Fibroblast of lung (primary cell): ENCODE measurements at regions not wholly inside any gene's neighbourhood (a gene's known extent, or its start where the extent isn't known, plus 50 kb on each side); places are given as distances from the start of the nearest gene placed in this dataset.

Source experiments
- EZH2 ChIP-seq: IDR thresholded peaks from 2 replicates; pipeline ENCODE4 v1.5.1; 2012; ENCODE audit warnings: low read length, control low read depth, mild to moderate bottlenecking; ENCODE audit errors: missing control alignments
- TF ChIP-seq, protein P1 (sequence below), 2 donors: IDR thresholded peaks in 1 of 2; conservative IDR thresholded peaks in 1 of 2; 1 replicate in 1 of 2; 2 replicates in 1 of 2; pipeline ENCODE4 v1.5.1; 2011 to 2012; ENCODE audit warnings: low read length in 2 of 2, control low read depth in 1 of 2, inconsistent platforms in 1 of 2, low read depth in 1 of 2, mild to moderate bottlenecking in 1 of 2

DNA sequence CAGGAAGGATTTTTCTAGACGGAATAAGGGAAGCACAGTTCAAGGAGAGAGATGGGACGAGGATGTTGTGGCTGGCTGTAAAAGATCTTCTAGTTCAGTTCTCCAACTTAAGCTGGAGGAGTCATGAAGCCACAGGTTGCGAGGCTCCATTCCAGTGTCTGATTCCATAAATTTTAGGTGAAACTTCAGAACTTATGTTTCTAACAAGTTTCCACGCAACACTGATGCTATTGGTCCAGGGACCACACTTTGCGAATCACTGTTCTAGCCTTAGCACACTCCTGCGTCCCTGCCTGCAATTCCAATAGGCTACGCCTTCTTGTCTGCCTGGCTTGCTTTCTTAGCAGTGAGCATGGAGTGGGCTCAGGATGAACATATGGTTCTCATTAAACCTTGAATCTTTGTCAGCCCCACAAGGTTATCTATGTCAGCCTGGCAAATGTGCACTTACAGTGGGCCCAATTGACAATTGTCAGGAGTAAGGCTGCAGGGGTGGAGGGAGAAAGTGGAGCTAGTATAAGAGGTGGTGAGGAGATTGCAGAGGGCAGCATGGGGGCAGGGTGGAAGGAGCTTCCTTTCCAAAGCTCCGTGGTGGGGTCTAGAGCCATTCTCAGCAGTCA is 438.1 kb upstream of the ST6GAL2 start:
- TF ChIP-seq EZH2: no peak
- TF ChIP-seq, protein P1, sequence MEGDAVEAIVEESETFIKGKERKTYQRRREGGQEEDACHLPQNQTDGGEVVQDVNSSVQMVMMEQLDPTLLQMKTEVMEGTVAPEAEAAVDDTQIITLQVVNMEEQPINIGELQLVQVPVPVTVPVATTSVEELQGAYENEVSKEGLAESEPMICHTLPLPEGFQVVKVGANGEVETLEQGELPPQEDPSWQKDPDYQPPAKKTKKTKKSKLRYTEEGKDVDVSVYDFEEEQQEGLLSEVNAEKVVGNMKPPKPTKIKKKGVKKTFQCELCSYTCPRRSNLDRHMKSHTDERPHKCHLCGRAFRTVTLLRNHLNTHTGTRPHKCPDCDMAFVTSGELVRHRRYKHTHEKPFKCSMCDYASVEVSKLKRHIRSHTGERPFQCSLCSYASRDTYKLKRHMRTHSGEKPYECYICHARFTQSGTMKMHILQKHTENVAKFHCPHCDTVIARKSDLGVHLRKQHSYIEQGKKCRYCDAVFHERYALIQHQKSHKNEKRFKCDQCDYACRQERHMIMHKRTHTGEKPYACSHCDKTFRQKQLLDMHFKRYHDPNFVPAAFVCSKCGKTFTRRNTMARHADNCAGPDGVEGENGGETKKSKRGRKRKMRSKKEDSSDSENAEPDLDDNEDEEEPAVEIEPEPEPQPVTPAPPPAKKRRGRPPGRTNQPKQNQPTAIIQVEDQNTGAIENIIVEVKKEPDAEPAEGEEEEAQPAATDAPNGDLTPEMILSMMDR (conservative IDR thresholded peaks at IDR 0.05 in 1 of 2, IDR thresholded peaks at IDR 0.05 in 1 of 2; ENCODE audit: low read depth in 1 of 2, low read length in 2 of 2): no peak
